ENCODE measurements at regions not wholly inside any gene's neighbourhood (a gene's known extent, or its start where the extent isn't known, plus 50 kb on each side); places are given as distances from the start of the nearest gene placed in this dataset.

DNA sequence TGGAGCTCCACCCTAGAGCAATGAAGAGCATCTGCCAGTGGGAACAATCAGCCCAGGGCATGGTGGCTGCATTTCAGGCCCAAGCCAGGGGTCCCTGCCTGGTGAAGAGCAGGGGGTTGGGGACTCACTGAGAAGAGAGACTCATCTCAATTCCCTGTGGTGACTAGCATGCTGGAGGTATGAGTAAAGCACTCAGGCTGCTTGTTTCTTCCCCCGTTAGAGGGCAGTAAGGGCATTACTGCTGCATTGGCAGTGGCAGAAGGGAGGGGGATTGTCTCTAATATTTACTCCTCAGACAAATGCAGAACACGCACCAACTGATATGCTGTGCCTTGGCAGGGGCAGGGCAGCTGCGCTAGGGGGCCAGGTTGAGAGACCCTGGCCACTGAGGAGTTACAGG lies 329.1 kb downstream of the SLITRK5 start:
- Histone ChIP-seq H3K4me1 (ENCODE audit: control insufficient read depth in 4 of 4, insufficient read depth in 4 of 4, low read length in 3 of 4) (no peaks in the 10 kb centered on the region), H3K9ac (ENCODE audit: low read depth in 1 of 2, low read length in 2 of 2) (no peak overlapping the region), H3K27me3 (ENCODE audit: control insufficient read depth in 4 of 4, insufficient read depth in 4 of 4, low read length in 3 of 4) (no peaks in the 10 kb centered on the region), H3K27ac (ENCODE audit: low read depth in 1 of 2, low read length in 2 of 2) (no peak overlapping the region), H3K4me3 (ENCODE audit: low read depth in 1 of 3, low read length in 3 of 3) (no peak overlapping the region), H3K36me3 (ENCODE audit: control insufficient read depth in 4 of 4, insufficient read depth in 3 of 4, low read depth in 1 of 4, low read length in 3 of 4) (no peaks in the 10 kb centered on the region), H3K9me3 (ENCODE audit: control insufficient read depth in 4 of 4, low read length in 3 of 4) (no peaks in the 10 kb centered on the region)
- TF ChIP-seq GABPA (IDR thresholded peaks at IDR 0.05 in 1 of 2, conservative IDR thresholded peaks at IDR 0.05 in 1 of 2) (no peak), TAF1 (conservative IDR thresholded peaks at IDR 0.05) (no peak), YY1 (IDR thresholded peaks at IDR 0.05) (no peak), RAD21 (IDR thresholded peaks at IDR 0.05) (no peak), HNF4G (IDR thresholded peaks at IDR 0.05) (no peak), RXRA (IDR thresholded peaks at IDR 0.05) (no peak), NR2F2 (IDR thresholded peaks at IDR 0.05) (no peak), FOXA1 (IDR thresholded peaks at IDR 0.05) (no peak)
- TF ChIP-seq, protein P1, sequence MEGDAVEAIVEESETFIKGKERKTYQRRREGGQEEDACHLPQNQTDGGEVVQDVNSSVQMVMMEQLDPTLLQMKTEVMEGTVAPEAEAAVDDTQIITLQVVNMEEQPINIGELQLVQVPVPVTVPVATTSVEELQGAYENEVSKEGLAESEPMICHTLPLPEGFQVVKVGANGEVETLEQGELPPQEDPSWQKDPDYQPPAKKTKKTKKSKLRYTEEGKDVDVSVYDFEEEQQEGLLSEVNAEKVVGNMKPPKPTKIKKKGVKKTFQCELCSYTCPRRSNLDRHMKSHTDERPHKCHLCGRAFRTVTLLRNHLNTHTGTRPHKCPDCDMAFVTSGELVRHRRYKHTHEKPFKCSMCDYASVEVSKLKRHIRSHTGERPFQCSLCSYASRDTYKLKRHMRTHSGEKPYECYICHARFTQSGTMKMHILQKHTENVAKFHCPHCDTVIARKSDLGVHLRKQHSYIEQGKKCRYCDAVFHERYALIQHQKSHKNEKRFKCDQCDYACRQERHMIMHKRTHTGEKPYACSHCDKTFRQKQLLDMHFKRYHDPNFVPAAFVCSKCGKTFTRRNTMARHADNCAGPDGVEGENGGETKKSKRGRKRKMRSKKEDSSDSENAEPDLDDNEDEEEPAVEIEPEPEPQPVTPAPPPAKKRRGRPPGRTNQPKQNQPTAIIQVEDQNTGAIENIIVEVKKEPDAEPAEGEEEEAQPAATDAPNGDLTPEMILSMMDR (IDR thresholded peaks at IDR 0.05; ENCODE audit: low read depth, low read length, missing input control): no peak
- TF ChIP-seq, protein P2, sequence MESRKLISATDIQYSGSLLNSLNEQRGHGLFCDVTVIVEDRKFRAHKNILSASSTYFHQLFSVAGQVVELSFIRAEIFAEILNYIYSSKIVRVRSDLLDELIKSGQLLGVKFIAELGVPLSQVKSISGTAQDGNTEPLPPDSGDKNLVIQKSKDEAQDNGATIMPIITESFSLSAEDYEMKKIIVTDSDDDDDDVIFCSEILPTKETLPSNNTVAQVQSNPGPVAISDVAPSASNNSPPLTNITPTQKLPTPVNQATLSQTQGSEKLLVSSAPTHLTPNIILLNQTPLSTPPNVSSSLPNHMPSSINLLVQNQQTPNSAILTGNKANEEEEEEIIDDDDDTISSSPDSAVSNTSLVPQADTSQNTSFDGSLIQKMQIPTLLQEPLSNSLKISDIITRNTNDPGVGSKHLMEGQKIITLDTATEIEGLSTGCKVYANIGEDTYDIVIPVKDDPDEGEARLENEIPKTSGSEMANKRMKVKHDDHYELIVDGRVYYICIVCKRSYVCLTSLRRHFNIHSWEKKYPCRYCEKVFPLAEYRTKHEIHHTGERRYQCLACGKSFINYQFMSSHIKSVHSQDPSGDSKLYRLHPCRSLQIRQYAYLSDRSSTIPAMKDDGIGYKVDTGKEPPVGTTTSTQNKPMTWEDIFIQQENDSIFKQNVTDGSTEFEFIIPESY (IDR thresholded peaks at IDR 0.05): no peak
- TF ChIP-seq, protein P3, sequence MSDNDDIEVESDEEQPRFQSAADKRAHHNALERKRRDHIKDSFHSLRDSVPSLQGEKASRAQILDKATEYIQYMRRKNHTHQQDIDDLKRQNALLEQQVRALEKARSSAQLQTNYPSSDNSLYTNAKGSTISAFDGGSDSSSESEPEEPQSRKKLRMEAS (IDR thresholded peaks at IDR 0.05): no peak
- DNase-seq (ENCODE audit: low spot score): no peak
- 68% methylated on average over 3 of the region's 3 CpGs for WGBS

DNA sequence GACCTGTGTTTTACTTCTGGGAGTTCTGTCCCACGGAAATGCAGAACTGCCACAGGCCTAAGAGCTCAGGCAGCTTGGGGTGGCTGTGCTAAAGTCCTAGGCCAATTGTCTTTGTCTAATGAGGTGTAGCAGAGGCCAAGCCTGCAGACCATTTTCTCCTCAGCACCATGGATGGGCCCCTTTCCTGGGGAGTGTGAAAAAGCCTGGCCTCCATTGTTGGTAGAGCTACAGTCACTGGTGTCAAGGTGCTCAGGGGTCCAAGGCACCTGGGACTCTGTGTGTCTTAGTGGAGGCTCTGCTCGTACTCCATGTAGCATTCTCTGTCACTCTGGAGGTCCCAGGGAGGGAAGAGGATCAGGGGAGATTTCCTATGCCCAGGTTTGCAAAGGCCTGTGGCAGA lies 329.6 kb downstream of the SLITRK5 start:
- WGBS: 70% methylated on average over 2 of the region's 2 CpGs
- Histone ChIP-seq H3K9ac (ENCODE audit: low read depth in 1 of 2, low read length in 2 of 2) (no peak overlapping the region), H3K9me3 (ENCODE audit: control insufficient read depth in 4 of 4, low read length in 3 of 4) (no peaks in the 10 kb centered on the region), H3K27ac (ENCODE audit: low read depth in 1 of 2, low read length in 2 of 2) (no peak overlapping the region), H3K4me1 (ENCODE audit: control insufficient read depth in 4 of 4, insufficient read depth in 4 of 4, low read length in 3 of 4) (no peaks in the 10 kb centered on the region), H3K4me3 (ENCODE audit: low read depth in 1 of 3, low read length in 3 of 3) (no peak overlapping the region), H3K36me3 (ENCODE audit: control insufficient read depth in 4 of 4, insufficient read depth in 3 of 4, low read depth in 1 of 4, low read length in 3 of 4) (no peaks in the 10 kb centered on the region), H3K27me3 (ENCODE audit: control insufficient read depth in 4 of 4, insufficient read depth in 4 of 4, low read length in 3 of 4) (no peaks in the 10 kb centered on the region)
- TF ChIP-seq, protein P1 (IDR thresholded peaks at IDR 0.05; ENCODE audit: low read depth, low read length, missing input control): no peak
- TF ChIP-seq FOXA2 (IDR thresholded peaks at IDR 0.05) (no peak), RXRA (IDR thresholded peaks at IDR 0.05) (no peak), HNF4A (conservative IDR thresholded peaks at IDR 0.05) (no peak), YY1 (IDR thresholded peaks at IDR 0.05) (no peak), EGR1 (IDR thresholded peaks at IDR 0.05; ENCODE audit: low read depth in 2 of 2) (no peak), SP1 (IDR thresholded peaks at IDR 0.05) (no peak), RAD21 (IDR thresholded peaks at IDR 0.05) (no peak), NR2F2 (IDR thresholded peaks at IDR 0.05) (no peak), JUND (IDR thresholded peaks at IDR 0.05) (no peak)
- TF ChIP-seq, protein P4, sequence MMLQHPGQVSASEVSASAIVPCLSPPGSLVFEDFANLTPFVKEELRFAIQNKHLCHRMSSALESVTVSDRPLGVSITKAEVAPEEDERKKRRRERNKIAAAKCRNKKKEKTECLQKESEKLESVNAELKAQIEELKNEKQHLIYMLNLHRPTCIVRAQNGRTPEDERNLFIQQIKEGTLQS (IDR thresholded peaks at IDR 0.05): no peak
- TF ChIP-seq, protein P2 (IDR thresholded peaks at IDR 0.05): no peak
- DNase-seq (ENCODE audit: low spot score): no peak

Data from liver (tissue), 8 donors.